Gastroesophageal sphincter (tissue), 3 donors: ENCODE measurements at regions not wholly inside any gene's neighbourhood (a gene's known extent, or its start where the extent isn't known, plus 50 kb on each side); places are given as distances from the start of the nearest gene placed in this dataset.

Source experiments
- POLR2A ChIP-seq, 2 donors: fragments of 450-650 bp; IDR thresholded peaks; one replicate each; pipeline ENCODE4 v1.6.1; 2017; ENCODE audit warnings: antibody characterized with exemption in 2 of 2, mild to moderate bottlenecking in 2 of 2, moderate library complexity in 1 of 2
- TF ChIP-seq, protein P1 (sequence below), 4 experiments: fragments of 200-600 bp in 2 of 4; fragments of 450-650 bp in 2 of 4; sonication (generic) in 1 of 4; IDR thresholded peaks; one replicate each; pipeline ENCODE4 v1.5.1; 2017 to 2019; ENCODE audit warnings: antibody characterized with exemption in 4 of 4, mild to moderate bottlenecking in 2 of 4, moderate library complexity in 2 of 4

DNA sequence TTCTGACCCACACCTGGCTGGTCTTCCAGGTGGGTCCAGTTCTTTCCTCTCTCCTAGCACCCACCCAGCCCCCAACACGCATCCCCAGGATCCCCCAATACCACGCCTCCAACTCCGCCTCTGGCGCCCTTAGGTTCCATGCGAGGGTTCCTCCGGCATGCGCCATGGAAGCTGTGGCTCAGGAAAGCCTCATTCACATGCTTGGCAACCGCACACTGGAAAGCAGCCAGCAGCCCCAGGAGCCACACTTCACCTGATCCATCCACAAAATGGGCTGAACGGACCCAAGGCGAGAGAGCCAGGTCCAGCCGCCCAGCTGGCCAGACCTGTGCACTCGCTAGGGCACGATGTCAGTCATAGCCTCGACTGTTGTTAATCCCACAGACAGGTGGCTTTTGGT, 161.2 kb downstream of the PSMG1 start:
- TF ChIP-seq, protein P1, sequence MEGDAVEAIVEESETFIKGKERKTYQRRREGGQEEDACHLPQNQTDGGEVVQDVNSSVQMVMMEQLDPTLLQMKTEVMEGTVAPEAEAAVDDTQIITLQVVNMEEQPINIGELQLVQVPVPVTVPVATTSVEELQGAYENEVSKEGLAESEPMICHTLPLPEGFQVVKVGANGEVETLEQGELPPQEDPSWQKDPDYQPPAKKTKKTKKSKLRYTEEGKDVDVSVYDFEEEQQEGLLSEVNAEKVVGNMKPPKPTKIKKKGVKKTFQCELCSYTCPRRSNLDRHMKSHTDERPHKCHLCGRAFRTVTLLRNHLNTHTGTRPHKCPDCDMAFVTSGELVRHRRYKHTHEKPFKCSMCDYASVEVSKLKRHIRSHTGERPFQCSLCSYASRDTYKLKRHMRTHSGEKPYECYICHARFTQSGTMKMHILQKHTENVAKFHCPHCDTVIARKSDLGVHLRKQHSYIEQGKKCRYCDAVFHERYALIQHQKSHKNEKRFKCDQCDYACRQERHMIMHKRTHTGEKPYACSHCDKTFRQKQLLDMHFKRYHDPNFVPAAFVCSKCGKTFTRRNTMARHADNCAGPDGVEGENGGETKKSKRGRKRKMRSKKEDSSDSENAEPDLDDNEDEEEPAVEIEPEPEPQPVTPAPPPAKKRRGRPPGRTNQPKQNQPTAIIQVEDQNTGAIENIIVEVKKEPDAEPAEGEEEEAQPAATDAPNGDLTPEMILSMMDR (IDR thresholded peaks at IDR 0.05), result no peak
- no peak for TF ChIP-seq POLR2A (IDR thresholded peaks at IDR 0.05)
